ENCODE measurements at regions not wholly inside any gene's neighbourhood (a gene's known extent, or its start where the extent isn't known, plus 50 kb on each side); places are given as distances from the start of the nearest gene placed in this dataset.

- H3K4me1 ChIP-seq (ENCODE audit: control insufficient read depth, low read length), result no peaks in the 10 kb centered on the region
- no peaks in the 10 kb centered on the region for H3K9me3 ChIP-seq (ENCODE audit: control insufficient read depth, insufficient read depth, low read length)
- no peaks in the 10 kb centered on the region for H3F3A ChIP-seq (ENCODE audit: control insufficient read depth, insufficient read depth)
- no peak overlapping the region for H3K4me3 ChIP-seq (ENCODE audit: low read length)
- H3K27me3 ChIP-seq (ENCODE audit: control insufficient read depth, low read length), result no peaks in the 10 kb centered on the region
- H3K4me2 ChIP-seq (ENCODE audit: low read length), result no peak overlapping the region
- H3K9me2 ChIP-seq (replicated peaks; ENCODE audit: control insufficient read depth, low read length), result no peaks in the 10 kb centered on the region
- TF ChIP-seq EZH2phosphoT487 (IDR thresholded peaks at IDR 0.05; ENCODE audit: borderline replicate concordance, low read length) (no peak), CTCF (IDR thresholded peaks at IDR 0.05; ENCODE audit: low read depth, low read length, poor library complexity, severe bottlenecking) (no peak)
- H3K27ac ChIP-seq (ENCODE audit: low read depth, low read length), result no peak overlapping the region
- no peaks in the 10 kb centered on the region for H4K20me1 ChIP-seq (ENCODE audit: control insufficient read depth, insufficient read depth, low read depth, low read length)
- no peaks in the 10 kb centered on the region for H3K36me3 ChIP-seq (ENCODE audit: control insufficient read depth, low read length)
- H3K79me2 ChIP-seq (ENCODE audit: control insufficient read depth, low read length), result no peaks in the 10 kb centered on the region
Measured at GRCh38 chrX:123088331-123088730, 95.7 kb upstream of the GRIA3 start.

DNA sequence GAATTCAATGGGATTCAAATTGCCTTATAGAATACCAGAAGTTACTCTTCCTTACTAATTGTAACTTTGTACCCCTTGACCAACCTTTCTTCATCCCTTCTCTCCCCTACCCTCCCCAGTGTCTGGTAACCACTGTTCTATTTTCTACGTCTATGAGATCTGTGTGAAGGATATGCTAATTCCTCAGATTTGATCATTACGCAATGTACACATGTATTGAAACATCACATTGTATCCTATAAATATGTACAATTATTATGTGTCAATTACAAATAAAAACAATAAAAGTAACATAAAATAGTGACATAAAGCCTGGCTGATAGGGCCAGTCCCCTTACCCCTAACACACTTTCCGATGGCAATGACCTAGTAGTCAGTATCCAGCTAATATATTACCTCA lies 95.1 kb upstream of the GRIA3 start:
- Histone ChIP-seq H3K36me3 (ENCODE audit: control insufficient read depth, low read length) (no peaks in the 10 kb centered on the region), H3K79me2 (ENCODE audit: control insufficient read depth, low read length) (no peaks in the 10 kb centered on the region), H3K4me1 (ENCODE audit: control insufficient read depth, low read length) (no peaks in the 10 kb centered on the region), H3K4me3 (ENCODE audit: low read length) (no peak overlapping the region), H3K27ac (ENCODE audit: low read depth, low read length) (no peak overlapping the region), H4K20me1 (ENCODE audit: control insufficient read depth, insufficient read depth, low read depth, low read length) (no peaks in the 10 kb centered on the region), H3K9me2 (replicated peaks; ENCODE audit: control insufficient read depth, low read length) (no peaks in the 10 kb centered on the region), H3K9me3 (ENCODE audit: control insufficient read depth, insufficient read depth, low read length) (no peaks in the 10 kb centered on the region), H3F3A (ENCODE audit: control insufficient read depth, insufficient read depth) (no peaks in the 10 kb centered on the region), H3K4me2 (ENCODE audit: low read length) (no peak overlapping the region), H3K27me3 (ENCODE audit: control insufficient read depth, low read length) (no peaks in the 10 kb centered on the region)
- TF ChIP-seq CTCF (IDR thresholded peaks at IDR 0.05; ENCODE audit: low read depth, low read length, poor library complexity, severe bottlenecking) (no peak), EZH2phosphoT487 (IDR thresholded peaks at IDR 0.05; ENCODE audit: borderline replicate concordance, low read length) (no peak)

DNA sequence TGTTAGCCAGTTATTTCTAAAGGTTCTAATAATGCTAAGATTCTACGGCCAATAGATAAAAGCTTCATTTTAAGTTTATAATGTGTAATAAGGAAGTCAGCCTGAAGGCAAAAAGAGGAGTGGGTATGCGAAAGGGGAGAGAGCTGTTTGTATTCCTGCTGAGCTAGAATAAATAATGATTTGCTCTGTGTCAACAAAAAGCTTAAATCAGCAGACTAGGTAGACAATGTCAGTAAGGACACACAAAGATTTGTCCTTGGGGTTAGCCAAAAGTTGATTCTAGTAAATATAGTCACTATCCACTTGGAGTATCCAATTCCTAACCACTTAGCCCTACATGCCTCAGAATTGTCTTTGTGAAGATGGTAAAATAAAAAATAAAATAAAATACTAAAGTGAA lies 90.3 kb upstream of the GRIA3 start:
- Histone ChIP-seq H3K27me3 (ENCODE audit: control insufficient read depth, low read length) (no peaks in the 10 kb centered on the region), H3K79me2 (ENCODE audit: control insufficient read depth, low read length) (no peaks in the 10 kb centered on the region), H3K36me3 (ENCODE audit: control insufficient read depth, low read length) (no peaks in the 10 kb centered on the region), H3K9me2 (replicated peaks; ENCODE audit: control insufficient read depth, low read length) (no peaks in the 10 kb centered on the region), H3K27ac (ENCODE audit: low read depth, low read length) (no peak overlapping the region), H3K4me1 (ENCODE audit: control insufficient read depth, low read length) (no peaks in the 10 kb centered on the region), H3F3A (ENCODE audit: control insufficient read depth, insufficient read depth) (no peaks in the 10 kb centered on the region), H3K9me3 (ENCODE audit: control insufficient read depth, insufficient read depth, low read length) (no peaks in the 10 kb centered on the region), H3K4me2 (ENCODE audit: low read length) (no peak overlapping the region), H4K20me1 (ENCODE audit: control insufficient read depth, insufficient read depth, low read depth, low read length) (no peaks in the 10 kb centered on the region), H3K4me3 (ENCODE audit: low read length) (no peak overlapping the region)
- TF ChIP-seq EZH2phosphoT487 (IDR thresholded peaks at IDR 0.05; ENCODE audit: borderline replicate concordance, low read length), result no peak
- TF ChIP-seq CTCF (IDR thresholded peaks at IDR 0.05; ENCODE audit: low read depth, low read length, poor library complexity, severe bottlenecking), result no peak
